SK-N-SH (cell line): ENCODE measurements at regions not wholly inside any gene's neighbourhood (a gene's known extent, or its start where the extent isn't known, plus 50 kb on each side); places are given as distances from the start of the nearest gene placed in this dataset.

ENCODE experiments used
- CTCF ChIA-PET: fragments of 300-600, 350-600 bp; formaldehyde crosslinking; extraction: SDS; loops from one replicate; lab custom pipeline; 2021; lab: Yijun Ruan, JAX
- POLR2A ChIA-PET: fragments of 350-600 bp; sonication (Branson Sonifier 250); formaldehyde crosslinking; extraction: SDS; loops from one replicate; lab custom pipeline; 2020; ENCODE audit warnings: antibody characterized with exemption, inconsistent platforms; lab: Yijun Ruan, JAX
- DNase-seq: peaks from one replicate; pipeline ENCODE4 v3.0.0; 2012
- H2AFZ ChIP-seq: fragments of 200-600 bp; sonication (generic); 2 replicates; pipeline ENCODE4 v1.8.1; 2016; ENCODE audit warnings: antibody characterized with exemption, mild to moderate bottlenecking, low read depth
- H3F3A ChIP-seq: fragments of 200-600 bp; sonication (generic); replicated peaks from 2 replicates; pipeline ENCODE3; 2016; ENCODE audit warnings: antibody characterized with exemption, mild to moderate bottlenecking; ENCODE audit not compliant: insufficient read depth
- H3K27ac ChIP-seq, 2 experiments: fragments of 200-500 bp in 1 of 2; fragments of 200-600 bp in 1 of 2; sonication (Bioruptor generic) in 1 of 2; sonication (generic), shearing (Covaris generic) in 1 of 2; 2 replicates each; pipeline versions ENCODE4 v1.5.1 to v1.6.1; 2014 to 2016; ENCODE audit warnings: low read depth in 2 of 2, inconsistent platforms in 1 of 2, low read length in 1 of 2, mild to moderate bottlenecking in 1 of 2, mixed read lengths in 1 of 2
- H3K27me3 ChIP-seq: fragments of 200-600 bp; sonication (generic), shearing (Covaris generic); 2 replicates; pipeline ENCODE4 v1.6.1; 2016; ENCODE audit warnings: mixed run types; ENCODE audit not compliant: insufficient read depth
- H3K36me3 ChIP-seq, 2 experiments: fragments of 200-500 bp in 1 of 2; fragments of 200-600 bp in 1 of 2; sonication (Bioruptor generic) in 1 of 2; sonication (generic) in 1 of 2; replicated peaks in 1 of 2; 2 replicates each; pipeline versions ENCODE3 to v1.5.1; 2014 to 2016; ENCODE audit warnings: low read length in 1 of 2, mild to moderate bottlenecking in 1 of 2; ENCODE audit not compliant: insufficient read depth in 2 of 2, control insufficient read depth in 1 of 2
- H3K4me1 ChIP-seq, 2 experiments: fragments of 200-500 bp in 1 of 2; fragments of 200-600 bp in 1 of 2; sonication (Bioruptor generic) in 1 of 2; sonication (generic), shearing (Covaris generic) in 1 of 2; 2 replicates each; pipeline versions ENCODE4 v1.5.1 to v1.6.1; 2014 to 2016; ENCODE audit warnings: low read depth in 1 of 2, low read length in 1 of 2, mixed run types in 1 of 2; ENCODE audit not compliant: insufficient read depth in 2 of 2, control insufficient read depth in 1 of 2
- H3K4me2 ChIP-seq: fragments of 200-600 bp; sonication (generic), shearing (Covaris generic); 2 replicates; pipeline ENCODE4 v1.6.1; 2017; ENCODE audit warnings: mixed run types
- H3K4me3 ChIP-seq, 2 experiments: fragments of 200-500 bp in 1 of 2; fragments of 200-600 bp in 1 of 2; sonication (Bioruptor generic) in 1 of 2; sonication (generic), shearing (Covaris generic) in 1 of 2; 2 replicates each; pipeline versions ENCODE4 v1.5.1 to v1.8.1; 2014 to 2016; ENCODE audit warnings: low read depth in 2 of 2, inconsistent platforms in 1 of 2, low read length in 1 of 2, mild to moderate bottlenecking in 1 of 2, mixed read lengths in 1 of 2, moderate library complexity in 1 of 2
- H3K79me2 ChIP-seq: fragments of 200-600 bp; sonication (generic); 2 replicates; pipeline ENCODE4 v1.8.1; 2017; ENCODE audit warnings: mild to moderate bottlenecking; ENCODE audit not compliant: insufficient read depth
- H3K9ac ChIP-seq: fragments of 200-600 bp; sonication (generic); 2 replicates; pipeline ENCODE4 v1.6.1; 2017; ENCODE audit warnings: mixed run types
- H3K9me2 ChIP-seq: fragments of 200-600 bp; sonication (generic); 2 replicates; pipeline ENCODE4 v1.6.1; 2017; ENCODE audit warnings: mixed run types
- H3K9me3 ChIP-seq: fragments of 200-600 bp; sonication (generic); 2 replicates; pipeline ENCODE4 v1.6.1; 2017; ENCODE audit warnings: mixed run types, mild to moderate bottlenecking, moderate library complexity
- H4K20me1 ChIP-seq: fragments of 200-600 bp; sonication (generic); 2 replicates; pipeline ENCODE4 v1.6.1; 2017; ENCODE audit warnings: mild to moderate bottlenecking, mixed run types; ENCODE audit not compliant: insufficient read depth
- ELF1 ChIP-seq: IDR thresholded peaks from 2 replicates; pipeline ENCODE4 v1.4.0; 2012
- EP300 ChIP-seq, 2 experiments: IDR thresholded peaks; 2 replicates each; pipeline versions ENCODE4 v1.4.0 to v1.6.1; 2012; ENCODE audit warnings: borderline replicate concordance in 1 of 2, low read depth in 1 of 2, low read length in 1 of 2
- FOSL2 ChIP-seq: IDR thresholded peaks from 2 replicates; pipeline ENCODE4 v1.4.0; 2012; ENCODE audit warnings: low read depth, mild to moderate bottlenecking, moderate library complexity, borderline replicate concordance
- FOXM1 ChIP-seq: IDR thresholded peaks from 2 replicates; pipeline ENCODE4 v1.4.0; 2012; ENCODE audit warnings: low read depth, mild to moderate bottlenecking
- JUND ChIP-seq: IDR thresholded peaks from 2 replicates; pipeline ENCODE4 v1.4.0; 2012
- MEF2A ChIP-seq: IDR thresholded peaks from 2 replicates; pipeline ENCODE4 v1.4.0; 2012; ENCODE audit warnings: low read depth, borderline replicate concordance
- MXI1 ChIP-seq: IDR thresholded peaks from 2 replicates; pipeline ENCODE4 v1.6.1; 2012; ENCODE audit warnings: mild to moderate bottlenecking, low read depth, low read length, improper control_type of control experiment
- NFIC ChIP-seq: IDR thresholded peaks from 2 replicates; pipeline ENCODE4 v1.4.0; 2012; ENCODE audit warnings: borderline replicate concordance
- POLR2AphosphoS5 ChIP-seq: IDR thresholded peaks from 2 replicates; pipeline ENCODE4 v1.6.1; 2012; ENCODE audit warnings: low read depth, low read length
- RAD21 ChIP-seq: IDR thresholded peaks from 2 replicates; pipeline ENCODE4 v1.6.1; 2012; ENCODE audit warnings: mild to moderate bottlenecking, low read length
- RCOR1 ChIP-seq: fragments of 150-350 bp; IDR thresholded peaks from 2 replicates; pipeline ENCODE4 v1.6.1; 2017; ENCODE audit warnings: antibody characterized with exemption, low read length
- REST ChIP-seq: IDR thresholded peaks from 2 replicates; pipeline ENCODE4 v1.6.1; 2012; ENCODE audit warnings: mild to moderate bottlenecking, low read depth, low read length, moderate library complexity
- RFX5 ChIP-seq: IDR thresholded peaks from 2 replicates; pipeline ENCODE4 v1.6.1; 2012; ENCODE audit warnings: mild to moderate bottlenecking, improper control_type of control experiment, low read length
- RXRA ChIP-seq: IDR thresholded peaks from 2 replicates; pipeline ENCODE4 v1.4.0; 2012; ENCODE audit warnings: low read depth, mild to moderate bottlenecking, borderline replicate concordance
- SIN3A ChIP-seq: IDR thresholded peaks from 2 replicates; pipeline ENCODE4 v1.6.1; 2012; ENCODE audit warnings: low read depth, mild to moderate bottlenecking, low read length, moderate library complexity, borderline replicate concordance
- TCF12 ChIP-seq: IDR thresholded peaks from 2 replicates; pipeline ENCODE4 v1.4.0; 2012
- ZBTB33 ChIP-seq: IDR thresholded peaks from 2 replicates; pipeline ENCODE4 v1.4.0; 2012; ENCODE audit warnings: low read depth, borderline replicate concordance
- WGBS: methylation state at CpG from one replicate; pipeline ENCODE4 v1.1.6; 2017; ENCODE audit warnings: low lambda C conversion rate; 5-methylcytosine and 5-hydroxymethylcytosine counted together
- TF ChIP-seq, protein P1 (sequence below): fragments of 200-600 bp; sonication (generic); IDR thresholded peaks from 2 replicates; pipeline ENCODE4 v1.6.1; 2017; ENCODE audit warnings: antibody characterized with exemption, mild to moderate bottlenecking, moderate library complexity

- TF ChIP-seq, protein P1, sequence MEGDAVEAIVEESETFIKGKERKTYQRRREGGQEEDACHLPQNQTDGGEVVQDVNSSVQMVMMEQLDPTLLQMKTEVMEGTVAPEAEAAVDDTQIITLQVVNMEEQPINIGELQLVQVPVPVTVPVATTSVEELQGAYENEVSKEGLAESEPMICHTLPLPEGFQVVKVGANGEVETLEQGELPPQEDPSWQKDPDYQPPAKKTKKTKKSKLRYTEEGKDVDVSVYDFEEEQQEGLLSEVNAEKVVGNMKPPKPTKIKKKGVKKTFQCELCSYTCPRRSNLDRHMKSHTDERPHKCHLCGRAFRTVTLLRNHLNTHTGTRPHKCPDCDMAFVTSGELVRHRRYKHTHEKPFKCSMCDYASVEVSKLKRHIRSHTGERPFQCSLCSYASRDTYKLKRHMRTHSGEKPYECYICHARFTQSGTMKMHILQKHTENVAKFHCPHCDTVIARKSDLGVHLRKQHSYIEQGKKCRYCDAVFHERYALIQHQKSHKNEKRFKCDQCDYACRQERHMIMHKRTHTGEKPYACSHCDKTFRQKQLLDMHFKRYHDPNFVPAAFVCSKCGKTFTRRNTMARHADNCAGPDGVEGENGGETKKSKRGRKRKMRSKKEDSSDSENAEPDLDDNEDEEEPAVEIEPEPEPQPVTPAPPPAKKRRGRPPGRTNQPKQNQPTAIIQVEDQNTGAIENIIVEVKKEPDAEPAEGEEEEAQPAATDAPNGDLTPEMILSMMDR, result peak; percentile 19; the same call in 1 of the 2 replicates
- TF ChIP-seq RFX5 (no peak), ZBTB33 (no peak), RAD21 (no peak)
- CTCF ChIA-PET, result no interaction called here
Measured at GRCh38 chr5:152723482-152723881, 318.4 kb upstream of the NMUR2 start.

GRCh38 chr5:152730176-152730575 is 325.1 kb upstream of the NMUR2 start:
- Histone ChIP-seq H3K4me1 (no peaks in the 10 kb centered on the region), H3K9me2 (no peaks in the 10 kb centered on the region), H3K27me3 (no peaks in the 10 kb centered on the region), H3K27ac (no peak overlapping the region), H3K4me3 (no peak overlapping the region), H3K4me2 (no peak overlapping the region), H3K9ac (no peak overlapping the region), H3K79me2 (no peaks in the 10 kb centered on the region), H4K20me1 (no peaks in the 10 kb centered on the region), H3K36me3 (no peaks in the 10 kb centered on the region), H3K9me3 (no peaks in the 10 kb centered on the region), H2AFZ (no peak overlapping the region), H3F3A (no peaks in the 10 kb centered on the region)
- POLR2A ChIA-PET, result no interaction called here
- DNase-seq, result no peak
- 38% methylated on average over 3 of the region's 3 CpGs for WGBS
- CTCF ChIA-PET, result no interaction called here
- no peak for TF ChIP-seq TCF12
- no peak for TF ChIP-seq POLR2AphosphoS5
- TF ChIP-seq FOSL2, result no peak
- no peak for TF ChIP-seq RXRA
- no peak for TF ChIP-seq JUND
- TF ChIP-seq REST, result no peak
- TF ChIP-seq ELF1, result no peak
- TF ChIP-seq, protein P1, result no peak
- TF ChIP-seq MXI1, result no peak
- no peak for TF ChIP-seq FOXM1
- TF ChIP-seq RCOR1, result no peak
- TF ChIP-seq EP300 (IDR thresholded peaks at IDR 0.05; ENCODE audit: borderline replicate concordance in 1 of 2, low read depth in 1 of 2, low read length in 1 of 2), result no peak
- TF ChIP-seq RFX5, result no peak
- TF ChIP-seq NFIC, result no peak
- no peak for TF ChIP-seq MEF2A
- no peak for TF ChIP-seq SIN3A

More at GRCh38 chr5:152723482-152723881, 318.4 kb upstream of the NMUR2 start:
- Histone ChIP-seq H4K20me1 (no peaks in the 10 kb centered on the region), H2AFZ (no peak overlapping the region), H3K9me3 (no peaks in the 10 kb centered on the region), H3K9me2 (no peaks in the 10 kb centered on the region), H3K4me3 (no peak overlapping the region), H3K4me2 (no peak overlapping the region), H3K79me2 (no peaks in the 10 kb centered on the region), H3F3A (no peaks in the 10 kb centered on the region), H3K27ac (no peak overlapping the region), H3K36me3 (no peaks in the 10 kb centered on the region), H3K9ac (no peak overlapping the region), H3K4me1 (no peaks in the 10 kb centered on the region), H3K27me3 (no peaks in the 10 kb centered on the region)
- WGBS, result 31% methylated on average over 6 of the region's 6 CpGs
- POLR2A ChIA-PET, result no interaction called here
- no peak for DNase-seq
